C4-2B (cell line): ENCODE measurements at regions not wholly inside any gene's neighbourhood (a gene's known extent, or its start where the extent isn't known, plus 50 kb on each side); places are given as distances from the start of the nearest gene placed in this dataset.

Source experiments
- CTCF ChIP-seq: fragments of 450-650 bp; conservative IDR thresholded peaks from 2 replicates; pipeline ENCODE4 v1.5.1; 2017; ENCODE audit warnings: mild to moderate bottlenecking
- ZFX ChIP-seq: fragments of 450-650 bp; IDR thresholded peaks from 2 replicates; pipeline ENCODE4 v1.6.1; 2017

GRCh38 chr11:39192671-39193070 lies 2266.8 kb downstream of the LRRC4C start:
- TF ChIP-seq CTCF (no peak), ZFX (no peak)
